Astrocyte (in vitro differentiated cells and primary cell): ENCODE measurements at regions not wholly inside any gene's neighbourhood (a gene's known extent, or its start where the extent isn't known, plus 50 kb on each side); places are given as distances from the start of the nearest gene placed in this dataset.

Experiments used
- CTCF ChIP-seq: IDR thresholded peaks from 2 replicates; pipeline ENCODE4 v1.5.1; 2011; ENCODE audit warnings: low read depth, mild to moderate bottlenecking, inconsistent platforms, low read length, moderate library complexity; ENCODE audit not compliant: insufficient read depth
- EZH2 ChIP-seq: IDR thresholded peaks from 2 replicates; pipeline ENCODE4 v1.6.1; 2012; ENCODE audit warnings: mild to moderate bottlenecking, low read length, inconsistent platforms; ENCODE audit not compliant: insufficient read depth

DNA sequence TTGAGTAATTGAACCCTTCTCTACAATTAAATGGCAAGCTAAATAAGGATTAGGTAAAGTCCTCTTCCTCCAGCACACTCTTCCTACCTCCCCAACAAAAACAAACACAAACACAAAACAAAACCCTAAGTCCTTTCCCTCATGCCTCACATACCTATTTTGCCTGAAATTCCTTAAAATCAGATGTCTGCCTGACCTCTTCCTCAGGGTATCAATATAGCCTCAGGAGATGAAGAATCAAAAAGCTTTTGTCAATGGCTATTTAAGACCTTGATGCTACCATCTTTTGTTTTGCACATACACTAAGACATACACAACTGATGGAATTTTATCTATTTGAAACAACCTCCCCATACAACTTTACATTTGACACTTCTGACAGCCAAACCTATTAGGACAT is 75.1 kb downstream of the TUSC1 start:
- TF ChIP-seq CTCF, result no peak
- TF ChIP-seq EZH2, result no peak
